ENCODE measurements at regions not wholly inside any gene's neighbourhood (a gene's known extent, or its start where the extent isn't known, plus 50 kb on each side); places are given as distances from the start of the nearest gene placed in this dataset.
"Not testable (repeated sequence)": the region's sequence is repeated elsewhere in the genome, so short reads cannot be mapped to it uniquely, and the experiment has no call there.

- in situ Hi-C loops (cut with HindIII; ENCODE audit: low sequenced_read_pairs) = no loop called here
Measured at GRCh38 chr12:83537428-83538053, 850.8 kb downstream of the TMTC2 start.

- in situ Hi-C loops (cut with HindIII; ENCODE audit: low sequenced_read_pairs) = no loop called here
Measured at GRCh38 chr12:83536496-83536895, 849.8 kb downstream of the TMTC2 start.

GRCh38 chr12:83528571-83528970 is 841.9 kb downstream of the TMTC2 start:
- in situ Hi-C loops (cut with HindIII; ENCODE audit: low sequenced_read_pairs) = no loop called here

GRCh38 chr12:83527810-83528209 is 841.1 kb downstream of the TMTC2 start:
- in situ Hi-C loops (cut with HindIII; ENCODE audit: low sequenced_read_pairs) = no loop called here

GRCh38 chr12:83515306-83516026 is 828.8 kb downstream of the TMTC2 start:
- in situ Hi-C loops (cut with HindIII; ENCODE audit: low sequenced_read_pairs) = no loop called here

GRCh38 chr12:83514372-83514771 is 827.7 kb downstream of the TMTC2 start:
- in situ Hi-C loops (cut with HindIII; ENCODE audit: low sequenced_read_pairs) = no loop called here

GRCh38 chr12:83506841-83507240 is 820.1 kb downstream of the TMTC2 start:
- in situ Hi-C loops (cut with HindIII; ENCODE audit: low sequenced_read_pairs) = no loop called here

- in situ Hi-C loops (cut with HindIII; ENCODE audit: low sequenced_read_pairs) = no loop called here
Measured at GRCh38 chr12:83505586-83505985, 818.9 kb downstream of the TMTC2 start.

- in situ Hi-C loops (cut with HindIII; ENCODE audit: low sequenced_read_pairs) = not testable (repeated sequence)
Measured at GRCh38 chr12:83499894-83500293, 813.2 kb downstream of the TMTC2 start.

- in situ Hi-C loops (cut with HindIII; ENCODE audit: low sequenced_read_pairs) = no loop called here
Measured at GRCh38 chr12:83477696-83478095, 791.0 kb downstream of the TMTC2 start.

- in situ Hi-C loops (cut with HindIII; ENCODE audit: low sequenced_read_pairs) = no loop called here
Measured at GRCh38 chr12:83476695-83477690, 790.3 kb downstream of the TMTC2 start.

GRCh38 chr12:83476006-83476405 is 789.3 kb downstream of the TMTC2 start:
- in situ Hi-C loops (cut with HindIII; ENCODE audit: low sequenced_read_pairs) = no loop called here

GRCh38 chr12:83474369-83474768 is 787.7 kb downstream of the TMTC2 start:
- in situ Hi-C loops (cut with HindIII; ENCODE audit: low sequenced_read_pairs) = no loop called here

GRCh38 chr12:83473408-83474095 is 786.8 kb downstream of the TMTC2 start:
- in situ Hi-C loops (cut with HindIII; ENCODE audit: low sequenced_read_pairs) = no loop called here

GRCh38 chr12:83472772-83473171 is 786.1 kb downstream of the TMTC2 start:
- in situ Hi-C loops (cut with HindIII; ENCODE audit: low sequenced_read_pairs) = no loop called here

GRCh38 chr12:83472350-83472749 is 785.6 kb downstream of the TMTC2 start:
- in situ Hi-C loops (cut with HindIII; ENCODE audit: low sequenced_read_pairs) = no loop called here

- in situ Hi-C loops (cut with HindIII; ENCODE audit: low sequenced_read_pairs) = no loop called here
Measured at GRCh38 chr12:83471341-83471740, 784.6 kb downstream of the TMTC2 start.

- in situ Hi-C loops (cut with HindIII; ENCODE audit: low sequenced_read_pairs) = no loop called here
Measured at GRCh38 chr12:83470749-83471148, 784.0 kb downstream of the TMTC2 start.

- in situ Hi-C loops (cut with HindIII; ENCODE audit: low sequenced_read_pairs) = no loop called here
Measured at GRCh38 chr12:83468988-83469908, 782.5 kb downstream of the TMTC2 start.

GRCh38 chr12:83465632-83466031 is 778.9 kb downstream of the TMTC2 start:
- in situ Hi-C loops (cut with HindIII; ENCODE audit: low sequenced_read_pairs) = no loop called here

Measured in DLD1 (cell line).